ENCODE measurements at regions not wholly inside any gene's neighbourhood (a gene's known extent, or its start where the extent isn't known, plus 50 kb on each side); places are given as distances from the start of the nearest gene placed in this dataset.

DNA sequence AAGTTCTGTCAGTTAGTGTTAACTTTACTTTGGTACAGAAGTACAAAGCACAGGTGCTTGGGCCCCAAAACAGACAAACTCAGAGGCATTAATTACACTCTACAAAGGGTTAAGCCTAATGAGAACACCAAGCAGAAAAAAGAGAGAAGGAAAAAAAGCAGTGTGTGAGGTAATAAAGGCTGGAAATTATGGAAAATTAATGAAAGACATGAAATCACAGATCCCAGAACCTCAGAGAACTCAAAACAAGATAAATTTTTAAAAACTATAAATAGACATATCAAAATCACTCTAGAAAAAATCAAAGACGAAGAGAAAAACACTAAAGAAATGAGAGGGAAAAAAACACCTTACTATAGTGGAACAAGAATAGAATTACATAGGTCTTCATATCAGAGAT lies 354.2 kb upstream of the ADAMTS16 start:
- H3K27me3 ChIP-seq: no peaks in the 10 kb centered on the region

DNA sequence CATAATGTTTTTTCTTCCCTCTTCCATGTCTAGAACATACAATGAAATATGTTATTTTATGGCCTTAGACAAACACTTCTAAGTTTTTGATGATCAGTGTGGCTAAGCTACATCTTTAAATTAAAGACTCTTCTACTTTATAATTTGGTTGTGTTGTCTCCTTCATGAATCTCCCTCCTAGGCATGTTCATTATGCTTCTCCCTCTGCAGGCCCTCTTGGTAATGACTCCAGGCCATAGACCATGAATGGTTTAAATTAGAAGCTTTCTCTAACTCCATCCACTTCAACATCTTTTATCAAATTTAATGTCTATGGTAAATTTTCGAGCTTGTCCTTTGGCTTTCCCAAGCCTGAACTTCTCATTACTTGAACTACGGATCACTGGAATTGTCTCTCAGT lies 342.7 kb upstream of the ADAMTS16 start:
- TF ChIP-seq, protein P1, sequence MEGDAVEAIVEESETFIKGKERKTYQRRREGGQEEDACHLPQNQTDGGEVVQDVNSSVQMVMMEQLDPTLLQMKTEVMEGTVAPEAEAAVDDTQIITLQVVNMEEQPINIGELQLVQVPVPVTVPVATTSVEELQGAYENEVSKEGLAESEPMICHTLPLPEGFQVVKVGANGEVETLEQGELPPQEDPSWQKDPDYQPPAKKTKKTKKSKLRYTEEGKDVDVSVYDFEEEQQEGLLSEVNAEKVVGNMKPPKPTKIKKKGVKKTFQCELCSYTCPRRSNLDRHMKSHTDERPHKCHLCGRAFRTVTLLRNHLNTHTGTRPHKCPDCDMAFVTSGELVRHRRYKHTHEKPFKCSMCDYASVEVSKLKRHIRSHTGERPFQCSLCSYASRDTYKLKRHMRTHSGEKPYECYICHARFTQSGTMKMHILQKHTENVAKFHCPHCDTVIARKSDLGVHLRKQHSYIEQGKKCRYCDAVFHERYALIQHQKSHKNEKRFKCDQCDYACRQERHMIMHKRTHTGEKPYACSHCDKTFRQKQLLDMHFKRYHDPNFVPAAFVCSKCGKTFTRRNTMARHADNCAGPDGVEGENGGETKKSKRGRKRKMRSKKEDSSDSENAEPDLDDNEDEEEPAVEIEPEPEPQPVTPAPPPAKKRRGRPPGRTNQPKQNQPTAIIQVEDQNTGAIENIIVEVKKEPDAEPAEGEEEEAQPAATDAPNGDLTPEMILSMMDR (IDR thresholded peaks at IDR 0.05): no peak

More for the DNA sequence above, 354.2 kb upstream of the ADAMTS16 start:
- H3K4me3 ChIP-seq: no peak overlapping the region
- TF ChIP-seq, protein P1 (IDR thresholded peaks at IDR 0.05): no peak
- intact Hi-C loops (cut with DNase I): no loop called here
- no peaks in the 10 kb centered on the region for H3K36me3 ChIP-seq
- H3K27ac ChIP-seq: no peak overlapping the region
- H3K9me3 ChIP-seq: peaks cover 0 to 7% of the 10 kb centered on the region in 2 donors
- no peak for DNase-seq (ENCODE audit: low spot score in 2 of 2)
- no peaks in the 10 kb centered on the region for H3K4me1 ChIP-seq

DNA sequence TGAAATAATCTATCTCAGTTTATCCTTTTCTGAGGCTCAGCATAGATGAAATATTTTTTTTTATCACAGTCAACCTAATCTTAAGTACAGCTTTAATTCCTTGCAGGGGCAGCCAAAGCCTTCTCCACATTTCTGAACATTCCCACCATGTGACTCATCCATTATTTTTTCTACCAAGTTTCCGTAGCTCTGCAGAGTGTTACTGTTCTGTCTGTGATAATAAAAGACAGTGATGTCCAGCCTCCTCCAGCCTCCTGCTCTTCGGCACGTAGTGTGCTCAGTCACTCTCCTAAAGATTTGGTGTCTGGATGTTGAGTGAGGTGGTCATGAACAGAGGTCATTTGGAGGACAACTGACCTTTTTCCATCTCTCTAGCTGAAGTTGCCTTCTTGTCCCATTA lies 338.1 kb upstream of the ADAMTS16 start:
- H3K36me3 ChIP-seq: no peaks in the 10 kb centered on the region
- H3K4me1 ChIP-seq: no peaks in the 10 kb centered on the region
- intact Hi-C loops (cut with DNase I): no loop called here
- TF ChIP-seq, protein P1 (IDR thresholded peaks at IDR 0.05): no peak
- no peaks in the 10 kb centered on the region for H3K9me3 ChIP-seq
- DNase-seq (ENCODE audit: low spot score in 2 of 2): no peak
- no peak overlapping the region for H3K27ac ChIP-seq
- H3K27me3 ChIP-seq: no peaks in the 10 kb centered on the region
- H3K4me3 ChIP-seq: no peak overlapping the region

More for the DNA sequence above, 342.7 kb upstream of the ADAMTS16 start:
- Histone ChIP-seq H3K4me1 (no peaks in the 10 kb centered on the region), H3K27me3 (no peaks in the 10 kb centered on the region), H3K27ac (no peak overlapping the region), H3K36me3 (no peaks in the 10 kb centered on the region), H3K4me3 (no peak overlapping the region), H3K9me3 (no peaks in the 10 kb centered on the region)
- no peak for DNase-seq (ENCODE audit: low spot score in 2 of 2)
- intact Hi-C loops (cut with DNase I): no loop called here

- Histone ChIP-seq H3K27me3 (no peaks in the 10 kb centered on the region), H3K4me1 (no peaks in the 10 kb centered on the region), H3K36me3 (no peaks in the 10 kb centered on the region), H3K27ac (no peak overlapping the region), H3K4me3 (no peak overlapping the region), H3K9me3 (no peaks in the 10 kb centered on the region)
- intact Hi-C loops (cut with DNase I): no loop called here
- TF ChIP-seq, protein P1 (IDR thresholded peaks at IDR 0.05): no peak
- no peak for DNase-seq (ENCODE audit: low spot score in 2 of 2)
Measured at GRCh38 chr5:4804691-4805360, 335.3 kb upstream of the ADAMTS16 start.

GRCh38 chr5:4815002-4815401 lies 325.1 kb upstream of the ADAMTS16 start:
- H3K4me3 ChIP-seq: no peak overlapping the region
- no peak for DNase-seq (ENCODE audit: low spot score in 2 of 2)
- no peak overlapping the region for H3K27ac ChIP-seq
- intact Hi-C loops (cut with DNase I): no loop called here
- TF ChIP-seq, protein P1 (IDR thresholded peaks at IDR 0.05): no peak
- no peaks in the 10 kb centered on the region for H3K4me1 ChIP-seq
- no peaks in the 10 kb centered on the region for H3K36me3 ChIP-seq
- H3K9me3 ChIP-seq: no peaks in the 10 kb centered on the region
- no peaks in the 10 kb centered on the region for H3K27me3 ChIP-seq

GRCh38 chr5:4817767-4818166 lies 322.4 kb upstream of the ADAMTS16 start:
- Histone ChIP-seq H3K4me3 (no peak overlapping the region), H3K9me3 (no peaks in the 10 kb centered on the region), H3K4me1 (no peaks in the 10 kb centered on the region), H3K27ac (no peak overlapping the region), H3K36me3 (no peaks in the 10 kb centered on the region), H3K27me3 (no peaks in the 10 kb centered on the region)
- intact Hi-C loops (cut with DNase I): no loop called here
- TF ChIP-seq, protein P1 (IDR thresholded peaks at IDR 0.05): no peak
- DNase-seq (ENCODE audit: low spot score in 2 of 2): no peak
